Hematopoietic multipotent progenitor cell (in vitro differentiated cells): ENCODE measurements at regions not wholly inside any gene's neighbourhood (a gene's known extent, or its start where the extent isn't known, plus 50 kb on each side); places are given as distances from the start of the nearest gene placed in this dataset. TPM values are rescaled to one million over a fixed set of nuclear protein-coding genes. Genes with fewer than 3 reads are reported as not detected.

Experiments
- small RNA-seq: library from RNA; depleted of rRNA; stranded (forward); fragments of <200 nt; gene quantifications from one replicate; pipeline ENCODE3, GENCODE V24; 2012

Small RNA genes lying in the stretch of these regions (small RNA-seq; reads per million reads assigned to genes)
- gene RN7SL822P: not detected
- not detected for gene RNU6-746P
